B cell (primary cell): ENCODE measurements at regions not wholly inside any gene's neighbourhood (a gene's known extent, or its start where the extent isn't known, plus 50 kb on each side); places are given as distances from the start of the nearest gene placed in this dataset.

ENCODE experiments used
- CTCF ChIP-seq: fragments of 200-600 bp; IDR thresholded peaks from one replicate; pipeline ENCODE4 v1.8.0; 2022; ENCODE audit warnings: antibody characterized with exemption, mild to moderate bottlenecking
- EZH2 ChIP-seq: IDR thresholded peaks from 2 replicates; pipeline ENCODE4 v1.6.1; 2012; ENCODE audit warnings: borderline replicate concordance, low read depth, mild to moderate bottlenecking, moderate library complexity, low read length; ENCODE audit not compliant: insufficient read depth, poor library complexity, severe bottlenecking

- TF ChIP-seq CTCF, result no peak
- TF ChIP-seq EZH2, result no peak
Observed at GRCh38 chr5:85656050-85656449, 961.7 kb upstream of the COX7C start.
